Nephron progenitor cell (in vitro differentiated cells): ENCODE measurements at regions not wholly inside any gene's neighbourhood (a gene's known extent, or its start where the extent isn't known, plus 50 kb on each side); places are given as distances from the start of the nearest gene placed in this dataset.
"Not testable (repeated sequence)": the region's sequence is repeated elsewhere in the genome, so short reads cannot be mapped to it uniquely, and the experiment has no call there.

Experiments
- DNase-seq: peaks from one replicate; pipeline ENCODE4 v3.0.0; 2021
- H3K27ac Mint-ChIP-seq: 2 replicates; pipeline ENCODE4 v1.8.0; 2021; ENCODE audit warnings: mild to moderate bottlenecking, moderate library complexity, mixed read lengths
- H3K27me3 Mint-ChIP-seq: 2 replicates; pipeline ENCODE4 v1.8.0; 2021; ENCODE audit warnings: mild to moderate bottlenecking, low read depth, mixed read lengths; ENCODE audit not compliant: poor library complexity
- H3K36me3 Mint-ChIP-seq: 2 replicates; pipeline ENCODE4 v1.8.0; 2021; ENCODE audit warnings: low read depth, mixed read lengths
- H3K4me1 Mint-ChIP-seq: 2 replicates; pipeline ENCODE4 v1.8.0; 2021; ENCODE audit warnings: mixed read lengths
- H3K4me3 Mint-ChIP-seq: 2 replicates; pipeline ENCODE4 v1.8.0; 2021; ENCODE audit warnings: mild to moderate bottlenecking, moderate library complexity, mixed read lengths
- H3K9me3 Mint-ChIP-seq: 2 replicates; pipeline ENCODE4 v1.8.0; 2021; ENCODE audit warnings: mild to moderate bottlenecking, moderate library complexity, mixed read lengths

DNA sequence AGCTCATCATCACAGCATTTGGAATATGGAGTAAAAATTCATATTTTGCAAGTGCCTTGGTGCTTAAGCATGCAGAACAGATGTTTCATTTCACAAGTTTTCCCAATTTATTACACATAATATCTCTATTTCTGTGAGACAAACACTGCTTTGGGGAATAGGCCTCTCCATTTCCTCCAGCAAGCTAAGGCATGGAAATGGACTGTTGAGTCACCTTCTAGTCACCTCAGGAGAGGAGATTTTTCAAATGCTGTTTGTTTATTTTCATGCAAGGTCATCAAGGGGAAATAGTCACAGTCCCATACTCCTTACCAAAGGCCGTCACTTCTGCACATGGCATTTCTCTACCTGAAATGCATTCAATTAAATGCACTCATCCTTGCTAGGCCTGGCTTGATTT, 57.4 kb upstream of the NUTM2D start:
- DNase-seq, H3K9me3 Mint-ChIP-seq, H3K4me1 Mint-ChIP-seq, H3K27ac Mint-ChIP-seq, H3K36me3 Mint-ChIP-seq, H3K4me3 Mint-ChIP-seq, H3K27me3 Mint-ChIP-seq: not testable (repeated sequence)

DNA sequence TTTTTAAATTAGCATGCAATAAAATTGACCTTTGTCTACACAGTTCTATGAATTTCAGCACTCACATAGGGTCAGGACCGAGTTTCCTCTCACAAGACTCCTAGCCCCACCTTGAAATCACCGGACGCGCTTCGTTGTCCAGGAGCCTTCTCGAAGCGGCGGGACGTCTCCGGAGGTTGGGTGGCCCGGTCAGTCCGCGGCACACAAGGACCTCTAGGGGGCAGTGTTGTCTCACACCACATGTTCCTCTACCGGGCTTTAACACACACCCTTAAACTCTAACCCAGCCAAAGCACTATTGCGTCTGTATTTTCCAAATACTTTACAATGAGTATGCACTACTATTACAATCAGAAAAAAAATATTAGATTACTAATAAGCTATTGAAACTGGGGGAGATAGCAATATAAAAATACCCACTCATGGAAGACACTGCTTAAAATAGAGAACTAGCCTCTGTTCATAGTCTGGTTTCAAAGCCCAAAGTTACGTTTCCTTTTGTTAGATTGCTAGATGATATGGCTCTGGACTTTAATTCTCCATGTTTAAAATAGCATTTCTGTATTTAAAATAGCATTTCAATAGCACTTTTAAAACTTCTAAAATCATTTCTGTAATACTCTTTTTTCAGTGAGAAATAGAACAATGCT, 56.0 kb upstream of the NUTM2D start:
- not testable (repeated sequence) for H3K4me1 Mint-ChIP-seq, H3K27me3 Mint-ChIP-seq, H3K4me3 Mint-ChIP-seq, H3K9me3 Mint-ChIP-seq, H3K27ac Mint-ChIP-seq, H3K36me3 Mint-ChIP-seq
- DNase-seq: peak; percentile 49

DNA sequence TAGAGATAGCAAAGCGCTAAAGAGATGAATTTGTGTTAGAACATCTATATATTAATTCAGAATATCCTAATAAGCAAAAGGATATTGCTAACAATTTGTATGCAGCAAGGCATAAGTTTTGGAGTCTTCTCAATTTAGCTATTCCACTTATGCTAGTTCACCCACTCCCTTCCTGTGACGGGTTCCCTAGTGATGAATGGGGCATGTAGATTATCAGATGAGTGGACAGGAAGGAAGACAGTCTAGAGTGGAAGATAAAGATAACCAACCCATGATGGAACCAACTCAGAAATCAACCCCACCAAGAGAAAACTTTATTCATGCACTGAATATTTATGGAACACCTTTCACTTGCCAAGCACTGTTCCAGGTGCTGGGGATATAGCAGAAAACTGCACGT, 55.4 kb upstream of the NUTM2D start:
- H3K4me1 Mint-ChIP-seq, H3K27ac Mint-ChIP-seq, H3K36me3 Mint-ChIP-seq, DNase-seq, H3K4me3 Mint-ChIP-seq, H3K9me3 Mint-ChIP-seq, H3K27me3 Mint-ChIP-seq: not testable (repeated sequence)

DNA sequence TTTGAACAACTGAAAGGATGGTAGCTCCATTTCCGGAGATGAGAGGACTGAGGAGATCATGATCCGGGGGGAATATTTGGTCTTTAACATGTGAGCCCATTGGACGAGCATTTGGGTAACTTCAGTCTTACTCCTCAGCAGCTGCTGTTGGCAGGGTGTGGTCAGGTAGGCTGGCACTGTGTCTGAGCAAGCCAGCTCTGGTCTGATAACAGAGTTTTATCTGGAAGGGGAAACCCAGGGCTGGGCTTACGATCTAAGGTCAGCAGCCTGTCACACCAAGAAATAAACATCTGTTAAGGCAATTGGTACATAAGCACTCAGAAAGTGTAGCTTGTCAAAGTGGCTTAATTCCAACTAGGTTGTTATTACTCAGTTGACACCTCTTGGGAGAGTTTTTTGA, 53.8 kb upstream of the NUTM2D start:
- not testable (repeated sequence) for DNase-seq, H3K4me1 Mint-ChIP-seq, H3K27me3 Mint-ChIP-seq, H3K4me3 Mint-ChIP-seq, H3K9me3 Mint-ChIP-seq, H3K27ac Mint-ChIP-seq, H3K36me3 Mint-ChIP-seq

DNA sequence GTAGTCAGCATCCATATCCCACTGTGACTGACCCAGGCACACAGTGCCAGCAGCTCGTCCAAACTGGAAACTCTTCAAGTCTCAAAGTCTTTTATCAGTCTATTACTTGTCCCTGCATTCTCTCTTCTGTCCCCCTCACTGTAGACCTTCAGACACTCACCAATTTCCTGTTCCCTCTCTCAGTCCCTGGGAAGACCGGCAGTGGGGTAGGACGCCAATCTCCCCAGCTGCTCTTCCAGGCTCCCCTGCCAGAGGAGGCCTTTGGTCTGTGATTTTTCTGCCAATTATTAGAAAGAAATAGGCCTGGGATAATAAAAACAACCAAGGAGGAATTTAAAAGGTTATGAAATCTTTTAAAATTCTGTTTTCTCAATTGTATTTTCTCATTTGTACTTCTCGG, 50.9 kb upstream of the NUTM2D start:
- H3K4me1 Mint-ChIP-seq, H3K9me3 Mint-ChIP-seq, H3K36me3 Mint-ChIP-seq, H3K4me3 Mint-ChIP-seq, DNase-seq, H3K27me3 Mint-ChIP-seq, H3K27ac Mint-ChIP-seq: not testable (repeated sequence)
